IMR-90 (cell line): ENCODE measurements at regions not wholly inside any gene's neighbourhood (a gene's known extent, or its start where the extent isn't known, plus 50 kb on each side); places are given as distances from the start of the nearest gene placed in this dataset.
"Not testable (repeated sequence)": the region's sequence is repeated elsewhere in the genome, so short reads cannot be mapped to it uniquely, and the experiment has no call there.

Source experiments
- ATAC-seq: fragments of 200-7000 bp; cut with Tn5 transposase; 2 replicates; pipeline ENCODE4 v1.9.1; 2020; ENCODE audit warnings: low read depth, mild to moderate bottlenecking, moderate library complexity
- BruUV-seq: library from RNA; stranded (reverse); fragments of 400-500 nt; replicated peaks from 2 replicates; lab custom pipeline; 2021; lab: Mats Ljungman, UMichigan
- CTCF ChIA-PET: fragments of 300-600 bp; formaldehyde crosslinking; extraction: SDS; loops from one replicate; lab custom pipeline; 2021; ENCODE audit warnings: antibody characterized with exemption; lab: Yijun Ruan, JAX
- POLR2A ChIA-PET: fragments of 300-600 bp; sonication (Branson Sonifier 250); formaldehyde crosslinking; loops from one replicate; lab custom pipeline; 2022; ENCODE audit warnings: antibody characterized with exemption; ENCODE audit not compliant: unreplicated experiment; lab: Charles Lee
- DNase-seq: peaks from one replicate; pipeline ENCODE4 v3.0.0; 2013
- H2AFZ ChIP-seq: replicated peaks from 2 replicates; pipeline ENCODE3; 2013; ENCODE audit warnings: low read length, mild to moderate bottlenecking; ENCODE audit not compliant: poor library complexity
- H2AK5ac ChIP-seq: 2 replicates; pipeline ENCODE4 v1.6.1; 2013; ENCODE audit warnings: low read depth, low read length, inconsistent platforms
- H2AK9ac ChIP-seq: replicated peaks from 2 replicates; pipeline ENCODE3; 2013; ENCODE audit warnings: mild to moderate bottlenecking, low read depth, low read length, moderate library complexity; ENCODE audit not compliant: poor library complexity
- H2BK120ac ChIP-seq: 2 replicates; pipeline ENCODE4 v1.6.1; 2013; ENCODE audit warnings: low read depth, low read length, inconsistent platforms
- H2BK15ac ChIP-seq: 3 replicates; pipeline ENCODE4 v1.6.1; 2013; ENCODE audit warnings: low read depth, low read length, inconsistent platforms
- H2BK20ac ChIP-seq: 2 replicates; pipeline ENCODE4 v1.6.1; 2013; ENCODE audit warnings: low read depth, mild to moderate bottlenecking, inconsistent platforms, low read length, moderate library complexity
- H2BK5ac ChIP-seq: 2 replicates; pipeline ENCODE4 v1.6.1; 2013; ENCODE audit warnings: mild to moderate bottlenecking, low read depth, low read length, inconsistent platforms; ENCODE audit not compliant: poor library complexity, severe bottlenecking
- H3K14ac ChIP-seq: replicated peaks from 2 replicates; pipeline ENCODE4 v1.6.1; 2013; ENCODE audit warnings: low read depth, low read length, inconsistent platforms
- H3K18ac ChIP-seq: 2 replicates; pipeline ENCODE4 v1.6.1; 2013; ENCODE audit warnings: low read depth, low read length, control low read depth
- H3K23ac ChIP-seq: 2 replicates; pipeline ENCODE4 v1.6.1; 2013; ENCODE audit warnings: low read depth, low read length, inconsistent platforms
- H3K27ac ChIP-seq: 2 replicates; pipeline ENCODE4 v1.5.1; 2013; ENCODE audit warnings: mild to moderate bottlenecking, control low read depth, low read length; ENCODE audit not compliant: insufficient read depth
- H3K27me3 ChIP-seq: 2 replicates; pipeline ENCODE4 v1.6.1; 2013; ENCODE audit warnings: low read length; ENCODE audit not compliant: control insufficient read depth, insufficient read depth
- H3K36me3 ChIP-seq: 2 replicates; pipeline ENCODE4 v1.6.1; 2013; ENCODE audit warnings: low read length, mixed read lengths; ENCODE audit not compliant: control insufficient read depth, insufficient read depth
- H3K4ac ChIP-seq: 2 replicates; pipeline ENCODE4 v1.6.1; 2013; ENCODE audit warnings: low read depth, low read length, inconsistent platforms
- H3K4me1 ChIP-seq: 2 replicates; pipeline ENCODE4 v1.6.1; 2013; ENCODE audit warnings: low read length, mixed read lengths; ENCODE audit not compliant: control insufficient read depth, insufficient read depth
- H3K4me2 ChIP-seq: 2 replicates; pipeline ENCODE4 v1.6.1; 2013; ENCODE audit warnings: low read depth, mild to moderate bottlenecking, control low read depth, low read length, moderate library complexity
- H3K4me3 ChIP-seq: 2 replicates; pipeline ENCODE4 v1.5.1; 2013; ENCODE audit warnings: low read depth, mild to moderate bottlenecking, control low read depth, low read length, moderate library complexity; ENCODE audit not compliant: insufficient read depth
- H3K56ac ChIP-seq: 2 replicates; pipeline ENCODE4 v1.6.1; 2013; ENCODE audit warnings: low read length, inconsistent platforms; ENCODE audit not compliant: insufficient read depth; ENCODE audit errors: extremely low read depth
- H3K79me1 ChIP-seq, 2 experiments: 2 replicates each; pipeline ENCODE4 v1.6.1; 2013; ENCODE audit warnings: low read length in 2 of 2, inconsistent platforms in 1 of 2, low read depth in 1 of 2
- H3K9ac ChIP-seq: 2 replicates; pipeline ENCODE4 v1.6.1; 2013; ENCODE audit warnings: low read depth, low read length, control low read depth
- H3K9me1 ChIP-seq: 2 replicates; pipeline ENCODE4 v1.6.1; 2013; ENCODE audit warnings: low read length, inconsistent platforms; ENCODE audit not compliant: insufficient read depth
- H3K9me3 ChIP-seq: 2 replicates; pipeline ENCODE4 v1.6.1; 2013; ENCODE audit warnings: low read length; ENCODE audit not compliant: control insufficient read depth, insufficient read depth
- H4K20me1 ChIP-seq: 2 replicates; pipeline ENCODE4 v1.6.1; 2013; ENCODE audit warnings: low read length, inconsistent platforms; ENCODE audit not compliant: insufficient read depth
- H4K5ac ChIP-seq: 2 replicates; pipeline ENCODE4 v1.6.1; 2013; ENCODE audit warnings: mild to moderate bottlenecking, low read depth, low read length, control low read depth
- H4K8ac ChIP-seq, 2 experiments: 2 replicates each; pipeline ENCODE4 v1.6.1; 2013; ENCODE audit warnings: low read depth in 2 of 2, low read length in 2 of 2, control low read depth in 1 of 2, inconsistent platforms in 1 of 2
- H4K91ac ChIP-seq: 2 replicates; pipeline ENCODE4 v1.6.1; 2013; ENCODE audit warnings: low read depth, low read length, inconsistent platforms; ENCODE audit not compliant: insufficient read depth
- WGBS, 2 experiments: methylation state at CpG; one replicate each; pipeline versions ENCODE4 v1.1.5 to v1.1.7; 2013; ENCODE audit warnings: missing lambda C conversion rate in 2 of 2; ENCODE audit not compliant: insufficient read length in 1 of 2; ENCODE audit errors: extremely low coverage in 2 of 2; 5-methylcytosine and 5-hydroxymethylcytosine counted together
- dilution Hi-C: fragments of 300-500 bp; cut with HindIII; formaldehyde crosslinking; loops from one replicate; pipeline ENCODE4 v1.14.3; 2018; ENCODE audit warnings: low sequenced_read_pairs; ENCODE audit not compliant: unreplicated experiment
- in situ Hi-C: fragments of 300-500 bp; cut with MboI; formaldehyde crosslinking; loops from 3 replicates; pipeline ENCODE4 v1.14.3; 2019; ENCODE audit warnings: low sequenced_read_pairs, inconsistent platforms, mixed read lengths
- intact Hi-C: fragments of 100-400 bp; cut with micrococcal nuclease; formaldehyde crosslinking; loops from 2 replicates; pipeline ENCODE4 v1.10.0; 2022

DNA sequence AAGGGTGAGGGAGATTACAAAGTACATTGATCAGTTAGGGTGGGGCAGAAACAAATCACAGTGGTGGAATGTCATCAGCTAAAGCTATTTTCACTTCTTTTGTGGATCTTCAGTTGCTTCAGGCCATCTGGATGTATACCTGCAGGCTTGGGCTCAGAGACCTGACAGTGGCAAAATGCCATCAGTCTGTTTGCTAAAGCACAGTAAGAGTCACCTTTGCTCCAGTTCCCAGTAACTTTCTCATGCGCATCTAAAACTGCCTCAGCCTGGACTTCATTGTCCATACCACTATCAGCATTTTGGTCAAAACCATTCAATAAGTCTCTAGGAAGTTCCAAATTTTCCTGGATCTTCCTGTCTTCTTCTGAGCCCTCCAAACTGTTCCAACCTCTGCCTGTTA lies 113.2 kb downstream of the DTWD1 start:
- H2BK20ac ChIP-seq, BruUV-seq, H3K9me1 ChIP-seq, H2BK15ac ChIP-seq, H4K5ac ChIP-seq, intact Hi-C loops, H3K18ac ChIP-seq, H4K20me1 ChIP-seq, H3K9ac ChIP-seq, H2AFZ ChIP-seq, H3K56ac ChIP-seq, ATAC-seq, H3K4me2 ChIP-seq, in situ Hi-C loops, DNase-seq, H3K9me3 ChIP-seq, H2BK120ac ChIP-seq, CTCF ChIA-PET, H3K4me3 ChIP-seq, H3K36me3 ChIP-seq, H3K79me1 ChIP-seq, dilution Hi-C loops, H3K27ac ChIP-seq, H3K4me1 ChIP-seq, H2BK5ac ChIP-seq, H3K27me3 ChIP-seq, POLR2A ChIA-PET, H3K14ac ChIP-seq, H2AK9ac ChIP-seq, H4K8ac ChIP-seq, H4K91ac ChIP-seq, H3K23ac ChIP-seq, H3K4ac ChIP-seq, H2AK5ac ChIP-seq: not testable (repeated sequence)
- whole genome bisulfite sequencing, 2 experiments, result 100% methylated on average over 1 of the region's 1 CpG; no CpG with 5 or more reads in 1 of the 2 experiments
